Endothelial cell of umbilical vein (primary cell): ENCODE measurements at regions not wholly inside any gene's neighbourhood (a gene's known extent, or its start where the extent isn't known, plus 50 kb on each side); places are given as distances from the start of the nearest gene placed in this dataset.

ENCODE experiments used
- CTCF ChIP-seq, 2 donors: IDR thresholded peaks; 1 replicate in 1 of 2; 2 replicates in 1 of 2; pipeline ENCODE4 v1.5.1; 2011; ENCODE audit warnings: low read length in 2 of 2, mild to moderate bottlenecking in 2 of 2, moderate library complexity in 2 of 2, control low read depth in 1 of 2, inconsistent platforms in 1 of 2, low read depth in 1 of 2; ENCODE audit not compliant: insufficient read depth in 1 of 2; ENCODE audit errors: extremely low read depth in 1 of 2
- JUN ChIP-seq: IDR thresholded peaks from 2 replicates; pipeline ENCODE4 v1.6.1; 2011; ENCODE audit warnings: borderline replicate concordance, low read depth; ENCODE audit not compliant: insufficient read length, insufficient read depth
- MAX ChIP-seq: IDR thresholded peaks from 2 replicates; pipeline ENCODE4 v1.6.1; 2011; ENCODE audit not compliant: insufficient read depth, insufficient read length
- POLR2A ChIP-seq: IDR thresholded peaks from 2 replicates; pipeline ENCODE4 v1.6.1; 2012; ENCODE audit warnings: low read depth, mild to moderate bottlenecking, control low read depth, low read length
- POLR2AphosphoS5 ChIP-seq: IDR thresholded peaks from 2 replicates; pipeline ENCODE4 v1.6.1; 2012; ENCODE audit warnings: low read depth, mild to moderate bottlenecking, control low read depth, low read length, moderate library complexity; ENCODE audit not compliant: insufficient read depth

- TF ChIP-seq CTCF (IDR thresholded peaks at IDR 0.05; ENCODE audit: extremely low read depth in 1 of 2, insufficient read depth in 1 of 2, low read depth in 1 of 2, low read length in 2 of 2): no peak
- no peak for TF ChIP-seq POLR2A
- TF ChIP-seq POLR2AphosphoS5: no peak
- TF ChIP-seq JUN: no peak
- TF ChIP-seq MAX: no peak
These were observed 99.7 kb upstream of the TLE3 start for GRCh38 chr15:70197318-70197944.
